IMR-90 (cell line): ENCODE measurements at regions not wholly inside any gene's neighbourhood (a gene's known extent, or its start where the extent isn't known, plus 50 kb on each side); places are given as distances from the start of the nearest gene placed in this dataset.

Source experiments
- ATAC-seq: fragments of 200-7000 bp; cut with Tn5 transposase; 2 replicates; pipeline ENCODE4 v1.9.1; 2020; ENCODE audit warnings: low read depth, mild to moderate bottlenecking, moderate library complexity
- BruUV-seq: library from RNA; stranded (reverse); fragments of 400-500 nt; replicated peaks from 2 replicates; lab custom pipeline; 2021; lab: Mats Ljungman, UMichigan
- CTCF ChIA-PET: fragments of 300-600 bp; formaldehyde crosslinking; extraction: SDS; loops from one replicate; lab custom pipeline; 2021; ENCODE audit warnings: antibody characterized with exemption; lab: Yijun Ruan, JAX
- POLR2A ChIA-PET: fragments of 300-600 bp; sonication (Branson Sonifier 250); formaldehyde crosslinking; loops from one replicate; lab custom pipeline; 2022; ENCODE audit warnings: antibody characterized with exemption; ENCODE audit not compliant: unreplicated experiment; lab: Charles Lee
- DNase-seq: peaks from one replicate; pipeline ENCODE4 v3.0.0; 2013
- H2AFZ ChIP-seq: replicated peaks from 2 replicates; pipeline ENCODE3; 2013; ENCODE audit warnings: low read length, mild to moderate bottlenecking; ENCODE audit not compliant: poor library complexity
- H2AK5ac ChIP-seq: 2 replicates; pipeline ENCODE4 v1.6.1; 2013; ENCODE audit warnings: low read depth, low read length, inconsistent platforms
- H2AK9ac ChIP-seq: replicated peaks from 2 replicates; pipeline ENCODE3; 2013; ENCODE audit warnings: mild to moderate bottlenecking, low read depth, low read length, moderate library complexity; ENCODE audit not compliant: poor library complexity
- H2BK120ac ChIP-seq: 2 replicates; pipeline ENCODE4 v1.6.1; 2013; ENCODE audit warnings: low read depth, low read length, inconsistent platforms
- H2BK15ac ChIP-seq: 3 replicates; pipeline ENCODE4 v1.6.1; 2013; ENCODE audit warnings: low read depth, low read length, inconsistent platforms
- H2BK20ac ChIP-seq: 2 replicates; pipeline ENCODE4 v1.6.1; 2013; ENCODE audit warnings: low read depth, mild to moderate bottlenecking, inconsistent platforms, low read length, moderate library complexity
- H2BK5ac ChIP-seq: 2 replicates; pipeline ENCODE4 v1.6.1; 2013; ENCODE audit warnings: mild to moderate bottlenecking, low read depth, low read length, inconsistent platforms; ENCODE audit not compliant: poor library complexity, severe bottlenecking
- H3K14ac ChIP-seq: replicated peaks from 2 replicates; pipeline ENCODE4 v1.6.1; 2013; ENCODE audit warnings: low read depth, low read length, inconsistent platforms
- H3K18ac ChIP-seq: 2 replicates; pipeline ENCODE4 v1.6.1; 2013; ENCODE audit warnings: low read depth, low read length, control low read depth
- H3K23ac ChIP-seq: 2 replicates; pipeline ENCODE4 v1.6.1; 2013; ENCODE audit warnings: low read depth, low read length, inconsistent platforms
- H3K27ac ChIP-seq: 2 replicates; pipeline ENCODE4 v1.5.1; 2013; ENCODE audit warnings: mild to moderate bottlenecking, control low read depth, low read length; ENCODE audit not compliant: insufficient read depth
- H3K27me3 ChIP-seq: 2 replicates; pipeline ENCODE4 v1.6.1; 2013; ENCODE audit warnings: low read length; ENCODE audit not compliant: control insufficient read depth, insufficient read depth
- H3K36me3 ChIP-seq: 2 replicates; pipeline ENCODE4 v1.6.1; 2013; ENCODE audit warnings: low read length, mixed read lengths; ENCODE audit not compliant: control insufficient read depth, insufficient read depth
- H3K4ac ChIP-seq: 2 replicates; pipeline ENCODE4 v1.6.1; 2013; ENCODE audit warnings: low read depth, low read length, inconsistent platforms
- H3K4me1 ChIP-seq: 2 replicates; pipeline ENCODE4 v1.6.1; 2013; ENCODE audit warnings: low read length, mixed read lengths; ENCODE audit not compliant: control insufficient read depth, insufficient read depth
- H3K4me2 ChIP-seq: 2 replicates; pipeline ENCODE4 v1.6.1; 2013; ENCODE audit warnings: low read depth, mild to moderate bottlenecking, control low read depth, low read length, moderate library complexity
- H3K4me3 ChIP-seq: 2 replicates; pipeline ENCODE4 v1.5.1; 2013; ENCODE audit warnings: low read depth, mild to moderate bottlenecking, control low read depth, low read length, moderate library complexity; ENCODE audit not compliant: insufficient read depth
- H3K56ac ChIP-seq: 2 replicates; pipeline ENCODE4 v1.6.1; 2013; ENCODE audit warnings: low read length, inconsistent platforms; ENCODE audit not compliant: insufficient read depth; ENCODE audit errors: extremely low read depth
- H3K79me1 ChIP-seq, 2 experiments: 2 replicates each; pipeline ENCODE4 v1.6.1; 2013; ENCODE audit warnings: low read length in 2 of 2, inconsistent platforms in 1 of 2, low read depth in 1 of 2
- H3K9ac ChIP-seq: 2 replicates; pipeline ENCODE4 v1.6.1; 2013; ENCODE audit warnings: low read depth, low read length, control low read depth
- H3K9me1 ChIP-seq: 2 replicates; pipeline ENCODE4 v1.6.1; 2013; ENCODE audit warnings: low read length, inconsistent platforms; ENCODE audit not compliant: insufficient read depth
- H3K9me3 ChIP-seq: 2 replicates; pipeline ENCODE4 v1.6.1; 2013; ENCODE audit warnings: low read length; ENCODE audit not compliant: control insufficient read depth, insufficient read depth
- H4K20me1 ChIP-seq: 2 replicates; pipeline ENCODE4 v1.6.1; 2013; ENCODE audit warnings: low read length, inconsistent platforms; ENCODE audit not compliant: insufficient read depth
- H4K5ac ChIP-seq: 2 replicates; pipeline ENCODE4 v1.6.1; 2013; ENCODE audit warnings: mild to moderate bottlenecking, low read depth, low read length, control low read depth
- H4K8ac ChIP-seq, 2 experiments: 2 replicates each; pipeline ENCODE4 v1.6.1; 2013; ENCODE audit warnings: low read depth in 2 of 2, low read length in 2 of 2, control low read depth in 1 of 2, inconsistent platforms in 1 of 2
- H4K91ac ChIP-seq: 2 replicates; pipeline ENCODE4 v1.6.1; 2013; ENCODE audit warnings: low read depth, low read length, inconsistent platforms; ENCODE audit not compliant: insufficient read depth
- BHLHE40 ChIP-seq: fragments of 150-350 bp; IDR thresholded peaks from 2 replicates; pipeline ENCODE4 v1.6.1; 2016; ENCODE audit warnings: mild to moderate bottlenecking, low read depth, low read length
- CEBPB ChIP-seq: IDR thresholded peaks from 2 replicates; pipeline ENCODE4 v1.6.1; 2012; ENCODE audit warnings: low read depth, low read length, improper control_type of control experiment
- CHD1 ChIP-seq: IDR thresholded peaks from 2 replicates; pipeline ENCODE4 v1.6.1; 2012; ENCODE audit warnings: low read depth, low read length, improper control_type of control experiment
- FOS ChIP-seq: fragments of 150-350 bp; IDR thresholded peaks from 2 replicates; pipeline ENCODE4 v1.6.1; 2016; ENCODE audit warnings: low read depth, low read length
- MAFK ChIP-seq: IDR thresholded peaks from 2 replicates; pipeline ENCODE4 v1.6.1; 2012; ENCODE audit warnings: low read depth, low read length, improper control_type of control experiment
- MAZ ChIP-seq: IDR thresholded peaks from 2 replicates; pipeline ENCODE4 v1.6.1; 2012; ENCODE audit warnings: low read depth, mild to moderate bottlenecking, low read length, improper control_type of control experiment, moderate library complexity, borderline replicate concordance
- MXI1 ChIP-seq: IDR thresholded peaks from 2 replicates; pipeline ENCODE4 v1.6.1; 2012; ENCODE audit warnings: low read depth, mild to moderate bottlenecking, low read length, moderate library complexity, borderline replicate concordance
- NFE2L2 ChIP-seq: fragments of 150-350 bp; IDR thresholded peaks from 2 replicates; pipeline ENCODE4 v1.6.1; 2016; ENCODE audit warnings: low read depth, mild to moderate bottlenecking, low read length
- POLR2A ChIP-seq: IDR thresholded peaks from 2 replicates; pipeline ENCODE4 v1.6.1; 2012; ENCODE audit warnings: mild to moderate bottlenecking, low read depth, low read length
- RAD21 ChIP-seq: IDR thresholded peaks from 2 replicates; pipeline ENCODE4 v1.6.1; 2012; ENCODE audit warnings: low read length, improper control_type of control experiment
- RCOR1 ChIP-seq: IDR thresholded peaks from 2 replicates; pipeline ENCODE4 v1.6.1; 2012; ENCODE audit warnings: mild to moderate bottlenecking, low read length, improper control_type of control experiment; ENCODE audit not compliant: insufficient replicate concordance
- RFX5 ChIP-seq: IDR thresholded peaks from 2 replicates; pipeline ENCODE4 v1.8.0; 2012; ENCODE audit warnings: low read depth, mild to moderate bottlenecking, low read length, moderate library complexity
- SMC3 ChIP-seq: fragments of 150-350 bp; IDR thresholded peaks from 2 replicates; pipeline ENCODE4 v1.6.1; 2016; ENCODE audit warnings: low read depth, mild to moderate bottlenecking, antibody characterized with exemption, low read length, moderate library complexity
- dilution Hi-C: fragments of 300-500 bp; cut with HindIII; formaldehyde crosslinking; loops from one replicate; pipeline ENCODE4 v1.14.3; 2018; ENCODE audit warnings: low sequenced_read_pairs; ENCODE audit not compliant: unreplicated experiment
- in situ Hi-C: fragments of 300-500 bp; cut with MboI; formaldehyde crosslinking; loops from 3 replicates; pipeline ENCODE4 v1.14.3; 2019; ENCODE audit warnings: low sequenced_read_pairs, inconsistent platforms, mixed read lengths
- intact Hi-C: fragments of 100-400 bp; cut with micrococcal nuclease; formaldehyde crosslinking; loops from 2 replicates; pipeline ENCODE4 v1.10.0; 2022
- TF ChIP-seq, protein P1 (sequence below): fragments of 150-350 bp; IDR thresholded peaks from 2 replicates; pipeline ENCODE4 v1.6.1; 2017; ENCODE audit warnings: mild to moderate bottlenecking, antibody characterized with exemption, low read length, low read depth
- TF ChIP-seq, protein P2 (sequence below): fragments of 150-350 bp; IDR thresholded peaks from 2 replicates; pipeline ENCODE4 v1.6.1; 2016; ENCODE audit warnings: low read depth, mild to moderate bottlenecking, low read length, moderate library complexity, borderline replicate concordance
- TF ChIP-seq, protein P3 (sequence below): conservative IDR thresholded peaks from 2 replicates; pipeline ENCODE4 v1.5.1; 2012; ENCODE audit warnings: mild to moderate bottlenecking, low read depth, low read length, improper control_type of control experiment

GRCh38 chr15:39110336-39110735 is 470.5 kb upstream of the THBS1 start:
- in situ Hi-C loops, result no loop called here
- Histone ChIP-seq H2AK5ac (peak overlapping the region; percentile 27; the same call in 1 of the 2 replicates), H2BK15ac (no peak overlapping the region), H3K27me3 (no peaks in the 10 kb centered on the region), H2BK5ac (no peak overlapping the region), H3K9ac (no peak overlapping the region), H2AK9ac (no peak overlapping the region), H4K8ac (no peak overlapping the region), H3K56ac (no peak overlapping the region), H3K23ac (no peak overlapping the region), H4K5ac (no peak overlapping the region), H2AFZ (no peak overlapping the region), H3K36me3 (no peaks in the 10 kb centered on the region), H3K79me1 (no peaks in the 10 kb centered on the region), H2BK20ac (no peak overlapping the region), H3K14ac (no peak overlapping the region), H3K4me3 (no peak overlapping the region), H3K18ac (no peak overlapping the region; the same call in 1 of the 2 replicates), H4K91ac (no peak overlapping the region), H3K4me2 (no peak overlapping the region), H3K4ac (no peak overlapping the region), H4K20me1 (no peaks in the 10 kb centered on the region), H3K4me1 (peaks cover 2% of the 10 kb centered on the region; the same call in 1 of the 2 replicates), H3K9me1 (no peaks in the 10 kb centered on the region), H3K27ac (no peak overlapping the region), H3K9me3 (peaks cover 11% of the 10 kb centered on the region; the same call in 1 of the 2 replicates), H2BK120ac (no peak overlapping the region)
- ChIA-PET POLR2A (no interaction called here), CTCF (no interaction called here)
- no peak for ATAC-seq
- peak; percentile 66 for DNase-seq
- TF ChIP-seq, protein P1, sequence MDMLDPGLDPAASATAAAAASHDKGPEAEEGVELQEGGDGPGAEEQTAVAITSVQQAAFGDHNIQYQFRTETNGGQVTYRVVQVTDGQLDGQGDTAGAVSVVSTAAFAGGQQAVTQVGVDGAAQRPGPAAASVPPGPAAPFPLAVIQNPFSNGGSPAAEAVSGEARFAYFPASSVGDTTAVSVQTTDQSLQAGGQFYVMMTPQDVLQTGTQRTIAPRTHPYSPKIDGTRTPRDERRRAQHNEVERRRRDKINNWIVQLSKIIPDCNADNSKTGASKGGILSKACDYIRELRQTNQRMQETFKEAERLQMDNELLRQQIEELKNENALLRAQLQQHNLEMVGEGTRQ, result no peak
- TF ChIP-seq SMC3, result no peak
- TF ChIP-seq MAZ, result no peak
- no peak for TF ChIP-seq NFE2L2
- no peak for TF ChIP-seq BHLHE40
- TF ChIP-seq MAFK, result no peak
- TF ChIP-seq CEBPB, result no peak
- TF ChIP-seq RFX5, result no peak
- no peak for TF ChIP-seq RCOR1
- no peak for TF ChIP-seq RAD21
- no peak for TF ChIP-seq POLR2A
- TF ChIP-seq, protein P2, sequence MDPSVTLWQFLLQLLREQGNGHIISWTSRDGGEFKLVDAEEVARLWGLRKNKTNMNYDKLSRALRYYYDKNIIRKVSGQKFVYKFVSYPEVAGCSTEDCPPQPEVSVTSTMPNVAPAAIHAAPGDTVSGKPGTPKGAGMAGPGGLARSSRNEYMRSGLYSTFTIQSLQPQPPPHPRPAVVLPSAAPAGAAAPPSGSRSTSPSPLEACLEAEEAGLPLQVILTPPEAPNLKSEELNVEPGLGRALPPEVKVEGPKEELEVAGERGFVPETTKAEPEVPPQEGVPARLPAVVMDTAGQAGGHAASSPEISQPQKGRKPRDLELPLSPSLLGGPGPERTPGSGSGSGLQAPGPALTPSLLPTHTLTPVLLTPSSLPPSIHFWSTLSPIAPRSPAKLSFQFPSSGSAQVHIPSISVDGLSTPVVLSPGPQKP, result no peak
- TF ChIP-seq CHD1, result no peak
- TF ChIP-seq, protein P3, sequence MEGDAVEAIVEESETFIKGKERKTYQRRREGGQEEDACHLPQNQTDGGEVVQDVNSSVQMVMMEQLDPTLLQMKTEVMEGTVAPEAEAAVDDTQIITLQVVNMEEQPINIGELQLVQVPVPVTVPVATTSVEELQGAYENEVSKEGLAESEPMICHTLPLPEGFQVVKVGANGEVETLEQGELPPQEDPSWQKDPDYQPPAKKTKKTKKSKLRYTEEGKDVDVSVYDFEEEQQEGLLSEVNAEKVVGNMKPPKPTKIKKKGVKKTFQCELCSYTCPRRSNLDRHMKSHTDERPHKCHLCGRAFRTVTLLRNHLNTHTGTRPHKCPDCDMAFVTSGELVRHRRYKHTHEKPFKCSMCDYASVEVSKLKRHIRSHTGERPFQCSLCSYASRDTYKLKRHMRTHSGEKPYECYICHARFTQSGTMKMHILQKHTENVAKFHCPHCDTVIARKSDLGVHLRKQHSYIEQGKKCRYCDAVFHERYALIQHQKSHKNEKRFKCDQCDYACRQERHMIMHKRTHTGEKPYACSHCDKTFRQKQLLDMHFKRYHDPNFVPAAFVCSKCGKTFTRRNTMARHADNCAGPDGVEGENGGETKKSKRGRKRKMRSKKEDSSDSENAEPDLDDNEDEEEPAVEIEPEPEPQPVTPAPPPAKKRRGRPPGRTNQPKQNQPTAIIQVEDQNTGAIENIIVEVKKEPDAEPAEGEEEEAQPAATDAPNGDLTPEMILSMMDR, result no peak
- TF ChIP-seq FOS, result no peak
- no peak for TF ChIP-seq MXI1
- intact Hi-C loops, result no loop called here
- dilution Hi-C loops, result no loop called here
- BruUV-seq, result no TSS peak
